H1 (cell line): ENCODE measurements at regions not wholly inside any gene's neighbourhood (a gene's known extent, or its start where the extent isn't known, plus 50 kb on each side); places are given as distances from the start of the nearest gene placed in this dataset.

Experiments
- ASH2L ChIP-seq: fragments of 200-600, 300-600 bp; sonication (generic); IDR thresholded peaks from one replicate; pipeline ENCODE4 v1.7.1; 2017; ENCODE audit warnings: low read length
- ATF2 ChIP-seq: IDR thresholded peaks from 2 replicates; pipeline ENCODE4 v1.6.1; 2012; ENCODE audit warnings: low read length, inconsistent platforms
- BRCA1 ChIP-seq: IDR thresholded peaks from 2 replicates; pipeline ENCODE4 v1.6.1; 2012; ENCODE audit warnings: low read depth, low read length, improper control_type of control experiment
- CHD7 ChIP-seq: fragments of 300-600 bp; sonication (generic); IDR thresholded peaks from 2 replicates; pipeline ENCODE4 v1.7.1; 2012; ENCODE audit warnings: low read length, moderate library complexity, mild to moderate bottlenecking, inconsistent platforms; ENCODE audit not compliant: insufficient replicate concordance
- E2F6 ChIP-seq: IDR thresholded peaks from 2 replicates; pipeline ENCODE4 v1.6.1; 2012; ENCODE audit warnings: inconsistent platforms
- EZH2 ChIP-seq: fragments of 200-600 bp; sonication (generic); IDR thresholded peaks from 2 replicates; pipeline ENCODE4 v1.7.1; 2012; ENCODE audit warnings: low read depth, mild to moderate bottlenecking, moderate library complexity, low read length, inconsistent platforms; ENCODE audit not compliant: severe bottlenecking
- PHF8 ChIP-seq: fragments of 200-600 bp; sonication (generic); conservative IDR thresholded peaks from 2 replicates; pipeline ENCODE4 v1.7.1; 2012; ENCODE audit warnings: low read depth, mild to moderate bottlenecking, inconsistent platforms, low read length, moderate library complexity
- POU5F1 ChIP-seq: IDR thresholded peaks from 2 replicates; pipeline ENCODE4 v1.6.1; 2011; ENCODE audit warnings: low read depth, mild to moderate bottlenecking, low read length, moderate library complexity
- SIX5 ChIP-seq: IDR thresholded peaks from 2 replicates; pipeline ENCODE4 v1.6.1; 2011; ENCODE audit warnings: mild to moderate bottlenecking, low read depth, low read length
- SUZ12 ChIP-seq: fragments of 200-600 bp; sonication (generic); IDR thresholded peaks from 2 replicates; pipeline ENCODE4 v1.6.1; 2012; ENCODE audit warnings: mild to moderate bottlenecking, inconsistent platforms, low read length, moderate library complexity, mixed read lengths

- TF ChIP-seq CHD7 (no peak), EZH2 (no peak), SUZ12 (no peak), POU5F1 (no peak), ATF2 (no peak), PHF8 (no peak), E2F6 (no peak), BRCA1 (no peak), ASH2L (no peak), SIX5 (no peak)
Observed at GRCh38 chr5:60243713-60244112, 350.2 kb upstream of the PDE4D start (continued).
